ENCODE measurements at regions not wholly inside any gene's neighbourhood (a gene's known extent, or its start where the extent isn't known, plus 50 kb on each side); places are given as distances from the start of the nearest gene placed in this dataset.
"Not testable (repeated sequence)": the region's sequence is repeated elsewhere in the genome, so short reads cannot be mapped to it uniquely, and the experiment has no call there.

DNA sequence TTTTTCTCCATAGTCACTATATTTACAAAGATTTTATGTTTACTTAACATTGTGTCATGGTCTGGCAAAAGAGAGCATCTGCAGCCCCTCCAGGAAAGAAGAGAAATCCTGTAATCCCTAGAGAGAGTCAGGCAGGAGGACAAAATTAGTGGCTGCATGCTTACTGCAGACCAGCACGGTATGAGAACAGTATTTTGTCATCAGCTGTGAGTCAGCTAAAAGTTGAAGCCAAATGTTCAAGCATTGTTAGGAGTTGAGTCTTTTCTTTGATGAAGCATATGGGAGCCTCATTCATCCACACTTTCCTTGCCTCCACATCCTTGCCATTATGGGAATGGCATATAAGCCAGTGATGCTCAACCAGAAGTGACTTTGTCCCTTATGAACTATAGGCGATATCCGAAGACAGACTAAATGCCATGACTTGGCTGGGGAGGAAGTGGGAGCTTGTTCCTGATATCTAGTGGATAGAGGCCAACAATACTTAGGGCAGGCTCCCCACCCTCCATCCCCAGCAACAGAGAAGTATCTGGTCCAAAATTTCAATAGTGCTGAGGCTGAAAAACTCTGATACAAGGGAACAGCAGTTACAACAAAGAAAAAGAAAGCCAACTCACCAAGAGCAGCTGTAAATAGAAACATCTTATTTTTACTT is 112.0 kb upstream of the OR5AK2 start:
- DNase-seq = no peak

DNA sequence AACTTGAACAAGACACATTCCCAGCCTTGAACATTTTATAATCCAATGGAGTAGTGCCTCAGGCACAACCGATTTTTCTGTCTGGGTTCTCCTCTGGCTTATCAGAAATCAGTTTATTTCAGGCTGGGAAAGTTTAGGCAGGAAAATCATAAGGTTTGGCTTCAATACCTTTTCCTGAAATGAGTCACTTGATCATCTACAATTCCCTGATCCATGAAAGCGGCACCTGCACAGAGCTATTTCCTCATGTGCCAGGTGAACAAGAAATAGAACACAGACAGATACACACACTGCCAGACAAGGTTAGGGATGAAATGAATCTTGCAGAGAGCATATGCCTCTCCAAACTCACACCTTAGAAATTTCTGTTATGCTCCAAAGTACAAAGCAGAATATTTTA is 106.7 kb upstream of the OR9G4 start:
- no peak for DNase-seq

DNA sequence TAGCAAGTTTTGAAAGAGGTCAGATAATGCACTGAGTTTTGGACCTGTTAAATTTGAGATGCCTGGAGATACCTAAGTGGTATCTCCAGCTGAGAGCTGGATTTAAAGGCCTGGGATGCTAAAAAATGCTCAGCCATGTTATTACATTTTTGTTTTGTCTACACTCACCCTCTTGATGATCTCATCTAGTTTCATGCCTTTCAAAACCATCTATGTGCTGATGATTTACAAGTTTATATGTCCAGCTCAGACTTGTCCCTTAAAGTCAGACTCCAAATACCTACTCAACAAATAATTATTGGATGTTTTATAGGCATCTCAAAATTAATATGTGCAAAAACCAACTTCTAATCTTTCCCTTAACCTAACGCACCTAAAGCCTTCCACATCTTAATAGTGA is 103.6 kb upstream of the OR9G4 start:
- DNase-seq = no peak

DNA sequence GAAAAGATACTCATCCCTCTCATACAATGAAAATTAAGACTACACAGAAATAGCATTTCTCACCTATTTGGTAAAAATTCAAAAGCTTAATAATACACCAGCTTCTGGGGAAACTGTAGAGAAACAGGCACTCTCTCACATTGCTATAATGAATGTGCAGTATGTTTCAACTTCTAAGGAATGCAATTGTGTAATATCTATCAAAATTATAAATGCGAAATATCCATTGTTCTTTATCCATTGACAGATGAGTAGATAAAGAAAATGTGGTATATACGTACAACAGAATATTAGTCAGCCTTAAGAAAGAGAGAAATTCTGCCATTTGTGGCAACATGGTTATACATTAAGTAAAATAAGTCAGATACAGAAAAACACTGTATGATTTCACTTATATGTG is 101.4 kb upstream of the OR9G4 start:
- DNase-seq = no peak

DNA sequence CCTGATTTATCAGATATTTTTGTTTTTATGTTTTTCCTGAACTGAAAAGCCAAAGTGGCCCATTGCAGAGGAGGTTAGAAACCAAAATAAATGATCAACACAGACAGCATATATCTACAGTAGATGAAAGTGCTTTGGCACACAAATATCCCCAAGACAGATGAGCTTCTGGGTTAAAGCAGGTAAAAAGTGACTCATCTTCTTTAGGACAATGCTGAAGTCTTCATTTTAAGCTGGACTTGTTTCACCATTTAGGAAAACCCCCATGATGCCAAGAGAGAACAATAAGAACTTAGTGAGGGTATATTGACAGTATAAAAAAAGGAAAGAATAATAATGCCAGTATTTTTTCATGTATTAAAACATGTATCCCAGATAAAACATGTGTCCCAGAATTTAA is 100.8 kb upstream of the OR9G4 start:
- DNase-seq = no peak

GRCh38 chr11:56848141-56848809 is 99.8 kb upstream of the OR9G4 start:
- no peak for DNase-seq

DNA sequence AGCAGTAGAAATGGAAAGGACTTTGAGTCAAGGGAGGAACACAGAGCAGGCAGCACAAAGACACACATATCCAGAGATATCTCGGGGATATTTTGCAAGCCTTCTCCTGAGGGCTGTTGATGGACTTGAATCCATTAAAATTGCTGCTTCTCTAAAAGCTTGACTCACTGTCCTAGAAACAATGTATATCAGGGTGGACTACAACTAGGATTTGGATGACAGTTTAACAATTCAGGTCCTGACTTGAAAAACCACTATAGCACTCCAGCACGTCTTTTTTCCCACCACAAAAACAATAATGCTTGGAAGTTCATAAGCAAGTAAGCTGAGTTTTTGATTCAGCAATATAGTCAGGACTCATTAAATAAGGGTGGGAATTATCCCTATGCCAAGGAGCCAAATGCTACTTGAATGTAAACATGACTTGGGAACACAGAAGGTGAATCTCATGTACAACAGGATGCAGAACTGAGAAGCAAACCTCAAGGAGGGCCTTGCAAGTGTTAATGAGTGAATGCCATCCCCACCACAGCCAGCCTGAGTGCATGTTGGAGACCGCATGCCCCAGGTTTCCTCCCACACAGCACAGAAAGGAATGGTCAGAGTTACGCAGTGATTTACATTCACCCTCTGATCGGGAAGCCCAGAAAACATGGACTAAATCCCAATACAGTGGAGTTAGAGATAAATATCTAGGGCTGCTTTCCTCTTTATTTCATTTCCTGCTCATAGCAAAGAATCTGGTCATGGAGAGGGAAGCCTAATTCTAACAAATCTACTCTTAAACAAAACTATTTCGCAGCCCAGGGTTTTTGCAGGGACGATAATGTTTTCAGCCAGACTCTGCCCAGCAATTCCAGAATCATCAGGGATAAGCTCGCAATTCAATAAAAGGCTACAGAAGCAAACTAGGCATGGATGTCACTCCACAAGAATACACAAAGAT is 98.4 kb upstream of the OR9G4 start:
- DNase-seq = no peak

DNA sequence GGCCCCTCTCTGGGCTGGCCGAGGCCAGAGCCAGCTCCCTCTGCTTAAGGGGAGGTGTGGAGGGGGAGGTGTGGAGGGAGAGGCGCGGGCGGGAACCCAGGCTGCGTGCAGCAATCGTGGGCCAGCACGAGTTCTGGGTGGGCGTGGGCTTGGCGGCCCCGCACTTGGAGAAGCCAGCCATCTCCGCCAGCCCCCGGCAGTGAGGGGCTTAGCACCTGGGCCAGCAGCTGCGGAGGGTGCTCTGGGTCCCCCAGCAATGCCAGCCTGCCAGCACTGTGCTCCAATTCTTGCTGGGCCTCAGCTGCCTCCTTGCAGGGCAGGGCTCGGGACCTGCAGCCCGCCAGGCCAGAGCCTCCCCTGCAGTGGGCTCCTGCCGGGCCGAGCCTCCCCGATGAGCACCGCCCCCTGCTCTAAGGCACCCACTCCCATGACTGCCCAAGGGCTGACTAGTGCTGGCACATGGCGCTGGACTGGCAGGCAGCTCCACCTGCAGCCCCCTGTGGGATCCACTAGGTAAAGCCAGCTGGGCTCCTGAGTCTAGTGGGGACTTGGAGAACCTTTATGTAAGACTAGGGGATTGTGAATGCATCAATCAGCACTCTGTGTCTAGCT is 96.7 kb upstream of the OR9G4 start:
- DNase-seq = no peak

- DNase-seq = no peak
Observed at GRCh38 chr11:56843816-56844215, 95.3 kb upstream of the OR9G4 start.

DNA sequence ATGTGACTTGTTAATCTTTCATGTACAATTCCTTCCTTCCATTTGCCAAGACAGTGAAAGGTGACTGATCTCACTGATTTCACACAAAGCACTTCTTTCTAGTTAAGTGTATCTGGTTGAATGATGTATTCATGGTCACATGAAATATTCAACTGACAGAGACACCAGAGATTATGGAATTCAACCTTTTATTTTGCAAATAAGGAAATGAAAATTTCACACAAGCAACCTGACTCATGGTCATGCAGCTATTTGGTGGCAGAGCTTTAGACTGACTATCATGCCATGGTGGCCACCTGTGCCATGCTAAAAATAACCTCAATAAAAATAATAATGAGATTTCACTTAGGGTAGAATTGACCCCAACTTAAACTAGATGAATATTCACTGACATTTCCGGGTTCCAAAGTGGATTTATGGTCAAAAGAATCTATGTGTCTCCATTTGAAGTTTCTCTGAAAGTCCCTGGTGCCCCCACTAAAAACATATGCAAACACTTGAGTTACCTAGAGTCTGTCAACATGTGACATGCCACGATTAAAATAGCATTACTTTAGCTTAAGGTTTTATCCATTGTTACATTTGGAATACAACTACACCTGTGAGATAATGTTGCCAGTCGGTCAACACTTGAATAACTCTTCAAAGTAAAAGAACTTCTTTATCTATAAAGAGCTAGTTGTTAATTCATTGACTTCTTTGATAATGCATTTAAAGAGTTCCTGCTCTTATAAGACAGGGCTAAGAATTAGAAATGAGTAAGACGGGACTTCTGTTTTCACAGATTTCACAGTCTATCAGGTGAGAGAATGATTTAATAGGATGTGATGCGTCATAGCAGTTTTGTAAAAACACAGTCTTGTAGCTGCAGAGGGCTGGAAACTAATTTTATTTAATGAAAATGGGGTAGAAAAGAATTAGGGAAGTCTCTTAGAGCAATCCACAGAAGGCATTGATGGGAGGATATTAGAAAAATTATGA is 94.6 kb upstream of the OR9G4 start:
- no peak for DNase-seq

DNA sequence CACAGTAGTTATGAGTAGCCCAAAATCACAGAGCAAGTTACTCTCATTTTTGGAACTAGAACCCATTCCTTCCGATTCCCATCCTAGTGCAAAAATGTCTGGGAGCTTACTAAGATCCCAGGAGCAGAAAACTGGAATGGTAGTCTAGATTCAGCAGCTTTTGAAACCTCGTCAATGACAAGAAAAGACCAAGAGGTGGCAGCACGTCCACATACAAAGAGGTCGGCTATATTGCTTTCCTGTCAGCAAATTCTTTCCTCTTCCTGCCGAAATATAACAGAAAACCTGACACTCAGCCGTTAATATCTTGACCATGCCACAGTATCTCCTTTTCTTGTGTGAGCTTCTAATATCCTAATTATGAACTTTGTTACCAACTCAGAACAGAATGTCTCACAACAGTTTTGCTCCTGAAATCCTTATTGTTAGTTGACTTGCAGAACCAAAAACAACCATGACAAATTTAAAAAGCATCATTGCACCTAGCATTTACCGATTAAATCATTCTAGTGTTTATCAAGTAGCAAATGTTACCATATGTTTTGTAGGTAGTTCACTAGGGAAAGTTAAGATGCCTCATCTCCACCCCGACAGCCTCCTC is 92.8 kb upstream of the OR9G4 start:
- peak in 1 of 2 donors; percentile 5 for DNase-seq

- DNase-seq = not testable (repeated sequence)
Observed at GRCh38 chr11:56827357-56827756, 78.9 kb upstream of the OR9G4 start.

DNA sequence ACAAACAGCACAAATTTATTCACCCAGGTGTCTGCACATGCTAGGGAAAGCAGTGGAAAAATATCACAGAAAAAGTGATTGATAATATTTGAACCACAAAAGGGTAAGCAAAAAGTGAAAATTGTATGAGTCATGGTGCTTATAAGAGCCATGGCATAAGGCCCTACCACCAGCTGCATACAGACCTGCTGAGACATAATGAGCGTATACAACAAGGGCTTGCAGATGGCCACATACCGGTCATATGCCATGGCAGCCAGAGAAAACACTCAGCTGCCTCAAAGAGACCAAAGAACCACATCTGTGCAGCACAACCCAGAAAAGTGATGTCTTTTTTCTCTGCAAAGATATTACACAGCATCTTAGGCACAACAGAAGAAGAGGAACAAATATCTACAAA is 71.4 kb upstream of the OR9G4 start:
- no peak for DNase-seq

- DNase-seq = no peak
Observed at GRCh38 chr11:56817661-56818060, 69.2 kb upstream of the OR9G4 start.

DNA sequence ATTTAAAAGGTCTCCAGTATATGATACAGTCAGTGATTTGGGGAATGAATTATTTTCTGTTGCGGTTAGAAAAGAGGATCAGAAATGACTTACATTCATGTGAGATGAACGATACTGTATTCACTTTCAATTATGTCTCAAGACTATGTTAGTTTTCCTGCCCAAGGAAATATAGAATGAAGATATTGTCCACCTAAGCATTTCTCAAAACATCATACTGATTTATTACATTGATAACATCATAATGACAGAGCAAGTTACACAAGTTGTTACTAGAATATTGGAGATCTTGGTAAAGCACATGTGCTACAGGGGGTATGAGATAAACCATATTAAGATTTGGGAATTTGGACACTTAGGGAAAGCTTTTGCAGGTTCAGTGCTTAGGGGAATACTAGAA is 67.8 kb upstream of the OR9G4 start:
- no peak for DNase-seq

- DNase-seq = no peak
Observed at GRCh38 chr11:56808326-56808725, 59.8 kb upstream of the OR9G4 start.

DNA sequence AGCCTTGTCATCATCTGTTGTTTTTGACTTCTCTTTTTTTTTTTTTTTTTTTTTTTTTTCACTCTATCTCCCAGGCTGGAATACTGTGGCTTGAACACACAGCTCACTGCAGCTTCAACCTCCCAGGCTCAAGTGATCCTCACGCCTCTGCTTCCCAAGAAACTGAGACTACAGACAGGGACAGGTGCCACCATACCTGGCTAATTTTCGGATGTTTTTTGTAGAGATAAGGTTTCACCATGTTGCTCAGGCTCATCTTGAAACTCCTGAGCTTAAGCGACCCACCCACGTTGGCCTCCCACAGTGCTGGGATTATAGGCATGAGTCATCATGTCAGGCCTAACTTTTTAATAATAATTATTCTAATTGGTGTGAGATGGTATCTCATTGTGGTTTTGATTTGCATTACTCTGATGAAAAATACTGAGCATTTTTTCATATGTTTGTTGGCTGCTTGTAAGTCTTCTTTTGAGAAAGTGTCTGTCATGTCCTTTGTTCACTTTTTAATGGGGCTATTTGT is 51.3 kb upstream of the OR9G4 start:
- no peak for DNase-seq

Measured in activated CD4-positive, alpha-beta T cell treated with anti-CD3 and anti-CD28 coated beads for 4 hours (primary cell).